ENCODE measurements at regions not wholly inside any gene's neighbourhood (a gene's known extent, or its start where the extent isn't known, plus 50 kb on each side); places are given as distances from the start of the nearest gene placed in this dataset.

DNA sequence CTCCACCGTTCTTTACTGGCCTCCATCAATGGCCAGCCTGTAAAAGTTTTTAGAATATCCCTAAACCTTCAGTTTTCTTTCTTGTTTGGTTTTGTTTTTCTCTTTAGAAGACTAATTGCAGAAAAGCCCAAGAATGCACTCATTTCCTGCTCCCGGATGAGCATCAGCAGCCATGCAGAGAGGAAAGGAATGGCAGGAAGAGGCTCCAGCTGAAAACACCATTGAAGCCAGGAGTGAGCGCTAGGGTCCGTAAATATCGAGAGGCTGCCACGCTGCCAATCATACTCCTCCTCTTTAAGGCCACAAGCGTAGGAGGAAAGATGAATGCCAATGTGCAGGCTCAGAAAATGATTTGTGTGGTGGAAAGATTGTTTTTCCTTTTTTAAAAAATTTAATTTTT lies 57.4 kb upstream of the UBE2L5 start:
- Histone ChIP-seq H3K27ac (ENCODE audit: low read depth in 1 of 2, low read length in 2 of 2) (no peak overlapping the region), H3K27me3 (ENCODE audit: control insufficient read depth in 1 of 2, insufficient read depth in 2 of 2, low read length in 2 of 2) (no peaks in the 10 kb centered on the region), H3K4me3 (ENCODE audit: low read length) (no peak overlapping the region), H3K9me3 (ENCODE audit: control insufficient read depth in 1 of 2, insufficient read depth in 1 of 2, low read length in 2 of 2) (no peaks in the 10 kb centered on the region), H3K36me3 (ENCODE audit: insufficient read depth, low read length) (peaks cover 74% of the 10 kb centered on the region), H3K4me1 (ENCODE audit: insufficient read depth, low read length) (peaks cover 37% of the 10 kb centered on the region)
- H3K36me3 Mint-ChIP-seq (ENCODE audit: low read depth): peaks cover 48% of the 10 kb centered on the region
- no peak overlapping the region for H3K27ac Mint-ChIP-seq
- DNase-seq (no peak), ATAC-seq (ENCODE audit: poor library complexity) (no peak)
- peaks cover 24% of the 10 kb centered on the region for H3K4me1 Mint-ChIP-seq (ENCODE audit: low read depth)
- no peaks in the 10 kb centered on the region for H3K27me3 Mint-ChIP-seq
- TF ChIP-seq, protein P1, sequence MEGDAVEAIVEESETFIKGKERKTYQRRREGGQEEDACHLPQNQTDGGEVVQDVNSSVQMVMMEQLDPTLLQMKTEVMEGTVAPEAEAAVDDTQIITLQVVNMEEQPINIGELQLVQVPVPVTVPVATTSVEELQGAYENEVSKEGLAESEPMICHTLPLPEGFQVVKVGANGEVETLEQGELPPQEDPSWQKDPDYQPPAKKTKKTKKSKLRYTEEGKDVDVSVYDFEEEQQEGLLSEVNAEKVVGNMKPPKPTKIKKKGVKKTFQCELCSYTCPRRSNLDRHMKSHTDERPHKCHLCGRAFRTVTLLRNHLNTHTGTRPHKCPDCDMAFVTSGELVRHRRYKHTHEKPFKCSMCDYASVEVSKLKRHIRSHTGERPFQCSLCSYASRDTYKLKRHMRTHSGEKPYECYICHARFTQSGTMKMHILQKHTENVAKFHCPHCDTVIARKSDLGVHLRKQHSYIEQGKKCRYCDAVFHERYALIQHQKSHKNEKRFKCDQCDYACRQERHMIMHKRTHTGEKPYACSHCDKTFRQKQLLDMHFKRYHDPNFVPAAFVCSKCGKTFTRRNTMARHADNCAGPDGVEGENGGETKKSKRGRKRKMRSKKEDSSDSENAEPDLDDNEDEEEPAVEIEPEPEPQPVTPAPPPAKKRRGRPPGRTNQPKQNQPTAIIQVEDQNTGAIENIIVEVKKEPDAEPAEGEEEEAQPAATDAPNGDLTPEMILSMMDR (IDR thresholded peaks at IDR 0.05): no peak
- CTCF ChIA-PET: no interaction called here
- POLR2A ChIA-PET: no interaction called here
- intact Hi-C loops (cut with DNase I, micrococcal nuclease): loop anchor here in 1 of 2 experiments (5.0 kb wide), 1 partner anchor 53 kb away; no protein-coding TSS in a partner anchor
- no peaks in the 10 kb centered on the region for H3K9me3 Mint-ChIP-seq
- H3K4me3 Mint-ChIP-seq: no peak overlapping the region

DNA sequence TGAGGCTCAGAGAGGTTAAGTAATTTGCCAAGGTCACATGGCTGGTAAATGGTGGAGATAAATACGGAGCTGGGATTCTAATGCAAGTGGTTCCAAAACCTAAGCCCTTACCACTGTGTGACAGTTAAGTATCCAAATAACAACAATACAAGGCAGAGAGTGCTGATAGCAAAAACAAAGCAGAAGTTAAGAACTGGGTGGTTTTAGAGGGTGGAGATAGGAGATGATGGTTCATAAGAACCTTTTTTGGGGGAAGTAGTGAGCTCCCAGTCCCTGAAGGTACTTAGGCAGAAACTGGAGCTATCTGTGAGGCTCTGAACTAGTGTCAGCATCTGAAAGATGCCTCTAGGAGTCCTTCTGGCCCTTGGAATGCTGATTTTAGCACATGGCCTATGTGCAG lies 56.2 kb upstream of the UBE2L5 start:
- H3K27me3 Mint-ChIP-seq: no peaks in the 10 kb centered on the region
- H3K27me3 ChIP-seq (ENCODE audit: control insufficient read depth in 1 of 2, insufficient read depth in 2 of 2, low read length in 2 of 2): no peaks in the 10 kb centered on the region
- peaks cover 37% of the 10 kb centered on the region for H3K4me1 Mint-ChIP-seq (ENCODE audit: low read depth)
- no peaks in the 10 kb centered on the region for H3K9me3 ChIP-seq (ENCODE audit: control insufficient read depth in 1 of 2, insufficient read depth in 1 of 2, low read length in 2 of 2)
- intact Hi-C loops (cut with DNase I, micrococcal nuclease): no loop called here
- H3K4me1 ChIP-seq (ENCODE audit: insufficient read depth, low read length): peaks cover 49% of the 10 kb centered on the region
- H3K36me3 Mint-ChIP-seq (ENCODE audit: low read depth): peaks cover 51% of the 10 kb centered on the region
- H3K27ac ChIP-seq (ENCODE audit: low read depth in 1 of 2, low read length in 2 of 2): no peak overlapping the region
- no peak for ATAC-seq (ENCODE audit: poor library complexity)
- no peak overlapping the region for H3K4me3 Mint-ChIP-seq
- no peak overlapping the region for H3K27ac Mint-ChIP-seq
- peaks cover 76% of the 10 kb centered on the region for H3K36me3 ChIP-seq (ENCODE audit: insufficient read depth, low read length)
- no peak for DNase-seq
- H3K9me3 Mint-ChIP-seq: no peaks in the 10 kb centered on the region
- CTCF ChIA-PET: interaction anchor here (0.6 to 1.2 kb wide), 2 partner anchors 9 to 12 kb away, joined by 3 read pairs; no protein-coding TSS in a partner anchor
- POLR2A ChIA-PET: interaction anchor here (0.6 to 1.3 kb wide), 5 partner anchors 11 to 1693 kb away, joined by 3 to 5 read pairs (median 3); partner anchors contain the start of gene UBE2L5
- H3K4me3 ChIP-seq (ENCODE audit: low read length): no peak overlapping the region
- TF ChIP-seq, protein P1 (IDR thresholded peaks at IDR 0.05): no peak

DNA sequence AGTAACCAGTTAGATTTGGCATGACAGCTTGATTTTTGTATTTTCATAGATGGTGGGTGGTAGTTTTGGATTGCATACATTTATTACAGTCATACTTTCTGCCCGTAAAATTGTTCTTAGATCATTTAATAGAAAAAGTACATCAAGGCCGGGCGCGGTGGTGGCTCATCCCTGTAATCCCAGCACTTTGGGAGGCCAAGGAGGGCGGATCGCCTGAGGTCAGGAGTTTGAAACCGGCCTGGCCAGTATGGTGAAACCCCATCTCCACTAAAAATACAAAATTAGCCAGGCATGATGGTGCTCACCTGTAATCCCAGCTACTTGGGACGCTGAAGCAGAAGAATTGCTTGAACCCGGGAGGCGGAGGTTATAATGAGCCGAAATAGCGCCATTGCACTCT lies 55.0 kb upstream of the UBE2L5 start:
- peaks cover 53% of the 10 kb centered on the region for H3K36me3 Mint-ChIP-seq (ENCODE audit: low read depth)
- no peak overlapping the region for H3K27ac Mint-ChIP-seq

More for the DNA sequence above, 55.0 kb upstream of the UBE2L5 start:
- ATAC-seq (ENCODE audit: poor library complexity) (no peak), DNase-seq (no peak)
- Histone ChIP-seq H3K27me3 (ENCODE audit: control insufficient read depth in 1 of 2, insufficient read depth in 2 of 2, low read length in 2 of 2) (no peaks in the 10 kb centered on the region), H3K4me3 (ENCODE audit: low read length) (no peak overlapping the region), H3K4me1 (ENCODE audit: insufficient read depth, low read length) (peaks cover 60% of the 10 kb centered on the region), H3K9me3 (ENCODE audit: control insufficient read depth in 1 of 2, insufficient read depth in 1 of 2, low read length in 2 of 2) (no peaks in the 10 kb centered on the region), H3K27ac (ENCODE audit: low read depth in 1 of 2, low read length in 2 of 2) (no peak overlapping the region), H3K36me3 (ENCODE audit: insufficient read depth, low read length) (peaks cover 76% of the 10 kb centered on the region)
- no peaks in the 10 kb centered on the region for H3K9me3 Mint-ChIP-seq
- ChIA-PET POLR2A (interaction anchor here (1.3 kb wide), 1 partner anchor 9 kb away, joined by 5 read pairs; no protein-coding TSS in a partner anchor), CTCF (interaction anchor here (1.2 kb wide), 1 partner anchor 10 kb away, joined by 3 read pairs; no protein-coding TSS in a partner anchor)
- no peaks in the 10 kb centered on the region for H3K27me3 Mint-ChIP-seq
- no peak overlapping the region for H3K4me3 Mint-ChIP-seq
- TF ChIP-seq, protein P1 (IDR thresholded peaks at IDR 0.05): no peak
- H3K4me1 Mint-ChIP-seq (ENCODE audit: low read depth): peaks cover 49% of the 10 kb centered on the region
- intact Hi-C loops (cut with DNase I, micrococcal nuclease): no loop called here
